Esophagus squamous epithelium (tissue), 5 donors: ENCODE measurements at regions not wholly inside any gene's neighbourhood (a gene's known extent, or its start where the extent isn't known, plus 50 kb on each side); places are given as distances from the start of the nearest gene placed in this dataset.

Experiments used
- DNase-seq: peaks from one replicate; lab custom pipeline; 2025; lab: John Stamatoyannopoulos, UW
- H3K27ac ChIP-seq, 4 donors: fragments of 200-600 bp; sonication (generic); one replicate each; pipeline ENCODE4 v1.5.1; 2016 to 2019; ENCODE audit warnings: mild to moderate bottlenecking in 1 of 4
- H3K27me3 ChIP-seq, 4 donors: fragments of 200-600 bp; sonication (generic); 1 replicate in 3 of 4; 2 replicates in 1 of 4; pipeline versions ENCODE4 v1.5.1 to v1.6.0; 2017 to 2021; ENCODE audit warnings: antibody characterized with exemption in 1 of 4
- H3K36me3 ChIP-seq, 3 donors: fragments of 200-600 bp; sonication (generic); one replicate each; pipeline ENCODE4 v1.5.1; 2016 to 2019
- H3K4me1 ChIP-seq, 3 donors: fragments of 200-600 bp; sonication (generic); one replicate each; pipeline ENCODE4 v1.5.1; 2017 to 2019
- H3K4me3 ChIP-seq, 4 donors: fragments of 200-600 bp; sonication (generic); 1 replicate in 3 of 4; 2 replicates in 1 of 4; pipeline ENCODE4 v1.5.1; 2016 to 2019; ENCODE audit warnings: mild to moderate bottlenecking in 2 of 4, moderate library complexity in 1 of 4
- H3K9me3 ChIP-seq, 3 donors: fragments of 200-600 bp; sonication (generic); one replicate each; pipeline ENCODE4 v1.5.1; 2016 to 2019
- POLR2A ChIP-seq, 4 donors: fragments of 450-650 bp; IDR thresholded peaks; one replicate each; pipeline ENCODE4 v1.6.1; 2017; ENCODE audit warnings: antibody characterized with exemption in 4 of 4, mild to moderate bottlenecking in 4 of 4, moderate library complexity in 3 of 4
- WGBS, 2 donors: methylation state at CpG; one replicate each; pipeline ENCODE4 v1.1.5; 2018; 5-methylcytosine and 5-hydroxymethylcytosine counted together
- intact Hi-C: fragments of 100-400 bp; cut with DNase I; formaldehyde crosslinking; loops from one replicate; pipeline ENCODE4 v1.15.0; 2022
- TF ChIP-seq, protein P1 (sequence below), 6 experiments: fragments of 450-650 bp in 4 of 6; fragments of 200-600 bp in 2 of 6; sonication (generic) in 2 of 6; IDR thresholded peaks; one replicate each; pipeline ENCODE4 v1.5.1; 2016 to 2019; ENCODE audit warnings: antibody characterized with exemption in 6 of 6, mild to moderate bottlenecking in 4 of 6, moderate library complexity in 4 of 6
- donor health status: DM: yes; HTN: yes; CAD: no.

DNA sequence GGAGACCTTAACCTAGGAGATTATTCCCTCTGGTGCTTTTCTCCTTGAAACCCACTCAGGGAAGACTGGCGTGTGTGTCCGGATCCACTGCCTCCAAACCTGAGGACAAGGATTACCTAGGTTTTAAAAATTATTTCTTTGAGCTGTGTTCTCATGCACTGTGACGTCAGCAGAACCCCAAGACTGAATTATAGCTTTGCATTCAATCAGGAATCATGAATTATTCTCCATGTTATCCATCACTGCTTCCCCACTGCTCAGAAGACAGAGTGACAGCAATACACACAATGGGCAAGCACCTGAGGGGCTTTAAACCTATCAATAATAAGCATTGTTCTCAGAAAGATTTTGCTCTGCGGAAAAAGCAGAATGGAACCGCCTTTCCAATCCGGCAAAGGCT, 253.2 kb upstream of the FOXD3 start:
- WGBS, 2 donors, result 79 to 82% methylated on average over 6 of the region's 6 CpGs
- no peaks in the 10 kb centered on the region for H3K36me3 ChIP-seq
- intact Hi-C loops, result no loop called here
- H3K4me1 ChIP-seq, result peaks cover 0 to 7% (median 0%) of the 10 kb centered on the region in 3 donors
- H3K9me3 ChIP-seq, result no peaks in the 10 kb centered on the region
- peaks cover 0 to 41% (median 0%) of the 10 kb centered on the region in 4 donors for H3K27me3 ChIP-seq
- no peak overlapping the region for H3K27ac ChIP-seq
- H3K4me3 ChIP-seq, result no peak overlapping the region
- no peak for TF ChIP-seq POLR2A (IDR thresholded peaks at IDR 0.05)
- TF ChIP-seq, protein P1, sequence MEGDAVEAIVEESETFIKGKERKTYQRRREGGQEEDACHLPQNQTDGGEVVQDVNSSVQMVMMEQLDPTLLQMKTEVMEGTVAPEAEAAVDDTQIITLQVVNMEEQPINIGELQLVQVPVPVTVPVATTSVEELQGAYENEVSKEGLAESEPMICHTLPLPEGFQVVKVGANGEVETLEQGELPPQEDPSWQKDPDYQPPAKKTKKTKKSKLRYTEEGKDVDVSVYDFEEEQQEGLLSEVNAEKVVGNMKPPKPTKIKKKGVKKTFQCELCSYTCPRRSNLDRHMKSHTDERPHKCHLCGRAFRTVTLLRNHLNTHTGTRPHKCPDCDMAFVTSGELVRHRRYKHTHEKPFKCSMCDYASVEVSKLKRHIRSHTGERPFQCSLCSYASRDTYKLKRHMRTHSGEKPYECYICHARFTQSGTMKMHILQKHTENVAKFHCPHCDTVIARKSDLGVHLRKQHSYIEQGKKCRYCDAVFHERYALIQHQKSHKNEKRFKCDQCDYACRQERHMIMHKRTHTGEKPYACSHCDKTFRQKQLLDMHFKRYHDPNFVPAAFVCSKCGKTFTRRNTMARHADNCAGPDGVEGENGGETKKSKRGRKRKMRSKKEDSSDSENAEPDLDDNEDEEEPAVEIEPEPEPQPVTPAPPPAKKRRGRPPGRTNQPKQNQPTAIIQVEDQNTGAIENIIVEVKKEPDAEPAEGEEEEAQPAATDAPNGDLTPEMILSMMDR (IDR thresholded peaks at IDR 0.05), result no peak
- no peak for DNase-seq

DNA sequence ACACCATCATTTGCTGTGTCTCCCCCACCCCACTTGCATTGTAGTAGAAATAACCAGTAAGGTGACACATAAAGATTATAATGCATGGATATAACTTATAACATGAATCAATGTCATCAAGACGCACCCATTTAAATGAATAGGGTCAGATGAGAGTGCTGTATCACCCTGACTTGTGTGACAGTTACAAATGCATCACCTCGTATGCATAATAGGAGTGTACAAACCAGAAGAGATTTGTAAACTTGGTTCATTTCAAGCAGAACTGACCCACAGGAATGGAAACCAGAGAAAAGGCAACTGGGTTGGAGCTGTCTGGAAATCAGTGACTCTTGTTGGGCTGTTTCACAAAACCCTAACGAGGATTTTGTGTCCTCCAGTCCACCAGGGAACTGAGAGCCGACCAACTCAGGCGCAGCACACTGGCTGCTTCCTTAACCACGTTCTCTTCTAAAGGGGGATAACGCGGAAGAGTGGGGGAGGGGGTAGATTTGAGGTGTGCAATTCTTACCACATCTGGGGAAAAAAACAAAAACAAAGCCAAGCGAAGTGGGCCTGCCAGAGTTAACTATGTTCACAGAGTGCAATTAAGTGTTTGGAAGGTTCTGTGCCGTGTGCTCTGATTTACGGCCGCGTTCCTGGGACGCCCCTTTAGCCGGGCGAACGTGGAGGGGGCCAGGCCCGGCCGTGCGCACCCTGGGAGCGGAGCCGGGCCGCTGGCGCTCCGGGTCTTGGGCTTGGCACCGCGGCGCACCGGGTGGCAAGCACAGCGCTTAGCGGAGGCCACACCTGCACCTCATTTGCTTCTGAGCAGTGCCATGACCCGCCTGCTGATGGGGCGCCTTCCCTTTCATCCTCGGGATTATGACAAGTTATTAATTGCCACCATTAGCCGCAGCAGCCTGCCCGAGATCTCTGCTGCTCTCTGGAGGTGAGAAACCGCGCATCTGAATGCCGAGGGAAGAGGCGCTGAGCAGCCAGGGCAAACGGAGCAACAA, 248.8 kb upstream of the FOXD3 start:
- peaks cover 0 to 11% (median 8%) of the 10 kb centered on the region in 3 donors for H3K9me3 ChIP-seq
- H3K36me3 ChIP-seq, result no peaks in the 10 kb centered on the region
- peaks cover 0 to 78% (median 0%) of the 10 kb centered on the region in 4 donors for H3K27me3 ChIP-seq
- 9 to 14% methylated on average over 21 to 36 of the region's 41 CpGs for WGBS, 2 donors
- H3K4me1 ChIP-seq, result peaks cover 0 to 11% (median 0%) of the 10 kb centered on the region in 3 donors
- peak overlapping the region in 2 of 4 donors; percentile 16 to 40 for H3K4me3 ChIP-seq
- intact Hi-C loops, result no loop called here
- TF ChIP-seq, protein P1 (IDR thresholded peaks at IDR 0.05), result peak in 2 of 6 experiments; percentile 12 to 30
- no peak for TF ChIP-seq POLR2A (IDR thresholded peaks at IDR 0.05)
- no peak for DNase-seq
- no peak overlapping the region for H3K27ac ChIP-seq

DNA sequence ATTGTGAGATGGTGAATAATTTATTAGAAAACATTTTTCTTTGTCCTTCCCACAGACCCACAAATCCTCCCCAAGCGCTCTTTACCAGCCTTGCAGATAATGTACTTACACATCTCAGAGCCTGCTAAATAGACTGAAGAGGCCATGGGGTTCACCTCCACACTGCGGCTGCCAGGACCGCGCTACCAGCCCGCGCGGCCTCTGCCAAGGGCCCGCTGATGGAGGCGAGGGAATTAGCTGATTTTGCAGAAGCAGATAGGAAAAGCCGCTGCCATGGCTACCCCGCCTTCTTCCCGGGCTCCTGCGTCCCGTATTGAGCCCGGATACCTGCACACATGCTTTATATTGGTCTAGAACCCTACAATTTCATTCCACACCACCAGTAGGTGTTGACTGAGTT, 248.0 kb upstream of the FOXD3 start:
- intact Hi-C loops, result no loop called here
- Histone ChIP-seq H3K4me3 (peak overlapping the region in 1 of 4 donors; percentile 16), H3K27me3 (peaks cover 0 to 78% (median 0%) of the 10 kb centered on the region in 4 donors), H3K9me3 (peaks cover 0 to 11% (median 8%) of the 10 kb centered on the region in 3 donors), H3K36me3 (no peaks in the 10 kb centered on the region), H3K27ac (no peak overlapping the region), H3K4me1 (peaks cover 0 to 11% (median 0%) of the 10 kb centered on the region in 3 donors)
- TF ChIP-seq, protein P1 (IDR thresholded peaks at IDR 0.05), result no peak
- DNase-seq, result no peak
- 29 to 40% methylated on average over 12 of the region's 15 CpGs for WGBS, 2 donors

DNA sequence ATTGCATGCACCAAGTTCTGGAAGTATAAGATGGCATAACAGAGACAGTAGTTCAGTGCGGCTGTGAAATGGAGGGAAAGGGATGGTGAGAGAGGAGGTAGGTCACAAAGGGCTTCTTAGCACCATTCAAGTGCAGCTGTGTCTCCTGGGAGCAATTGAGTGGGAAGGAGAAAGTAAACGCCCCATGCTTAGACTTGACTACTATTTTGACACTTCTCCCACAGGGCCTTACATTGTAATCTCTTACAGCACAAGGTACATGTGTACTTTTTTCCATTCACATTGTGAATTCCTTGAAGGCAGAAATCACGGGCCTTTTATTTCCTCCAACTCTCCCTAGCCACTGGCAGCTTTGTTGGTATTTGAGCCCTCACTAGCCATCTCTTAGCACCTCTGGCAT, 239.6 kb upstream of the FOXD3 start:
- Histone ChIP-seq H3K27ac (no peak overlapping the region), H3K36me3 (no peaks in the 10 kb centered on the region), H3K9me3 (no peaks in the 10 kb centered on the region), H3K4me3 (no peak overlapping the region), H3K27me3 (peaks cover 0 to 1% (median 0%) of the 10 kb centered on the region in 4 donors), H3K4me1 (no peaks in the 10 kb centered on the region)
- WGBS, 2 donors, result 50 to 54% methylated on average over 3 of the region's 3 CpGs
- DNase-seq, result no peak
- intact Hi-C loops, result no loop called here
- no peak for TF ChIP-seq POLR2A (IDR thresholded peaks at IDR 0.05)
- TF ChIP-seq, protein P1 (IDR thresholded peaks at IDR 0.05), result no peak

DNA sequence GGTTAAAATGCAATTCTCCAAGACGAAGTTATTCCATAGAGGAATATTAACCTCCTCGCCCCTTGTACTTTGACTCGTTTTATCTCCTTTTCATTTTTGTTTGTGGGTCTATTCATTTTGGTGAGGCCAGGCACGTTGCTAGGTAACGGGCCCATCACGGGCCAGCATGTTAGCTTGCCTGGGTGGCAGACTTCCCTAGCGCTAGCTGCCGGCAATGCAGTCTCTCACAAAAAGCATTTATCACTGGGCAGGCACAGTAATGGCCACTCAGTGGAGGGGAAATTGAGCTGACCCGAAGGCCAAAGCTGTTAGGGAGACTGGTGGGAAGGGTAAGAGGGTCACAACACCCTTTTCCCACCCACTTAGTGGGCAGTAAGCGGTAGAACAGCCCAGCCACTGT, 234.4 kb upstream of the FOXD3 start:
- WGBS, 2 donors, result 26 to 39% methylated on average over 9 to 10 of the region's 10 CpGs
- peaks cover 0 to 5% (median 0%) of the 10 kb centered on the region in 4 donors for H3K27me3 ChIP-seq
- no peak overlapping the region for H3K4me3 ChIP-seq
- intact Hi-C loops, result no loop called here
- TF ChIP-seq, protein P1 (IDR thresholded peaks at IDR 0.05), result no peak
- TF ChIP-seq POLR2A (IDR thresholded peaks at IDR 0.05), result no peak
- no peak overlapping the region for H3K27ac ChIP-seq
- H3K9me3 ChIP-seq, result no peaks in the 10 kb centered on the region
- H3K36me3 ChIP-seq, result no peaks in the 10 kb centered on the region
- H3K4me1 ChIP-seq, result no peaks in the 10 kb centered on the region
- no peak for DNase-seq
